ENCODE measurements at regions not wholly inside any gene's neighbourhood (a gene's known extent, or its start where the extent isn't known, plus 50 kb on each side); places are given as distances from the start of the nearest gene placed in this dataset.

- peak; percentile 39 for FAIRE-seq
- WGBS (ENCODE audit: missing lambda C conversion rate) = 63% methylated on average over 1 of the region's 1 CpG
- CTCF ChIA-PET = interaction anchor here (0.8 to 1.4 kb wide), 3 partner anchors 78 to 430 kb away, joined by 3 to 5 read pairs (median 3); partner anchors contain the start of gene DRD1
These were observed 78.1 kb downstream of the DRD1 start for GRCh38 chr5:175365866-175366265.

GRCh38 chr5:175363300-175363699, 80.7 kb downstream of the DRD1 start:
- DNase-seq (ENCODE audit: low read depth in 1 of 2, low spot score in 1 of 2) (no peak), FAIRE-seq (no peak), ATAC-seq (no peak)
- Histone ChIP-seq H3K27ac (no peak overlapping the region), H3K4me2 (no peak overlapping the region), H3K4me1 (no peaks in the 10 kb centered on the region), H3K9me3 (no peaks in the 10 kb centered on the region), H3K4me3 (no peak overlapping the region)
- POLR2A ChIA-PET = no interaction called here
- CTCF ChIA-PET = interaction anchor here (1.6 kb wide), 1 partner anchor 12 kb away, joined by 3 read pairs; no protein-coding TSS in a partner anchor
- WGBS (ENCODE audit: missing lambda C conversion rate) = 76% methylated on average over 5 of the region's 5 CpGs
- TF ChIP-seq HOXB5 (CRISPR knock-in tag; IDR thresholded peaks at IDR 0.05) = no peak
- TF ChIP-seq MYC (IDR thresholded peaks at IDR 0.05; ENCODE audit: borderline replicate concordance, low read length) = no peak
- no peak for TF ChIP-seq POLR2A (IDR thresholded peaks at IDR 0.05; ENCODE audit: low read length)
- TF ChIP-seq, protein P1, sequence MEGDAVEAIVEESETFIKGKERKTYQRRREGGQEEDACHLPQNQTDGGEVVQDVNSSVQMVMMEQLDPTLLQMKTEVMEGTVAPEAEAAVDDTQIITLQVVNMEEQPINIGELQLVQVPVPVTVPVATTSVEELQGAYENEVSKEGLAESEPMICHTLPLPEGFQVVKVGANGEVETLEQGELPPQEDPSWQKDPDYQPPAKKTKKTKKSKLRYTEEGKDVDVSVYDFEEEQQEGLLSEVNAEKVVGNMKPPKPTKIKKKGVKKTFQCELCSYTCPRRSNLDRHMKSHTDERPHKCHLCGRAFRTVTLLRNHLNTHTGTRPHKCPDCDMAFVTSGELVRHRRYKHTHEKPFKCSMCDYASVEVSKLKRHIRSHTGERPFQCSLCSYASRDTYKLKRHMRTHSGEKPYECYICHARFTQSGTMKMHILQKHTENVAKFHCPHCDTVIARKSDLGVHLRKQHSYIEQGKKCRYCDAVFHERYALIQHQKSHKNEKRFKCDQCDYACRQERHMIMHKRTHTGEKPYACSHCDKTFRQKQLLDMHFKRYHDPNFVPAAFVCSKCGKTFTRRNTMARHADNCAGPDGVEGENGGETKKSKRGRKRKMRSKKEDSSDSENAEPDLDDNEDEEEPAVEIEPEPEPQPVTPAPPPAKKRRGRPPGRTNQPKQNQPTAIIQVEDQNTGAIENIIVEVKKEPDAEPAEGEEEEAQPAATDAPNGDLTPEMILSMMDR (IDR thresholded peaks at IDR 0.05) = no peak
- TF ChIP-seq HOXA7 (CRISPR knock-in tag; IDR thresholded peaks at IDR 0.05) = no peak
- TF ChIP-seq KDM1A (IDR thresholded peaks at IDR 0.05; ENCODE audit: low read depth) = no peak
- TF ChIP-seq FOXS1 (CRISPR knock-in tag; IDR thresholded peaks at IDR 0.05) = no peak
- no peak for TF ChIP-seq SREBF2 (IDR thresholded peaks at IDR 0.05)
- TF ChIP-seq FOSL2 (IDR thresholded peaks at IDR 0.05) = no peak
- TF ChIP-seq FOSL2 (CRISPR knock-in tag; IDR thresholded peaks at IDR 0.05) = no peak
- TF ChIP-seq RAD21 (conservative IDR thresholded peaks at IDR 0.05 in 1 of 2, IDR thresholded peaks at IDR 0.05 in 1 of 2) = no peak
- TF ChIP-seq, protein P2, sequence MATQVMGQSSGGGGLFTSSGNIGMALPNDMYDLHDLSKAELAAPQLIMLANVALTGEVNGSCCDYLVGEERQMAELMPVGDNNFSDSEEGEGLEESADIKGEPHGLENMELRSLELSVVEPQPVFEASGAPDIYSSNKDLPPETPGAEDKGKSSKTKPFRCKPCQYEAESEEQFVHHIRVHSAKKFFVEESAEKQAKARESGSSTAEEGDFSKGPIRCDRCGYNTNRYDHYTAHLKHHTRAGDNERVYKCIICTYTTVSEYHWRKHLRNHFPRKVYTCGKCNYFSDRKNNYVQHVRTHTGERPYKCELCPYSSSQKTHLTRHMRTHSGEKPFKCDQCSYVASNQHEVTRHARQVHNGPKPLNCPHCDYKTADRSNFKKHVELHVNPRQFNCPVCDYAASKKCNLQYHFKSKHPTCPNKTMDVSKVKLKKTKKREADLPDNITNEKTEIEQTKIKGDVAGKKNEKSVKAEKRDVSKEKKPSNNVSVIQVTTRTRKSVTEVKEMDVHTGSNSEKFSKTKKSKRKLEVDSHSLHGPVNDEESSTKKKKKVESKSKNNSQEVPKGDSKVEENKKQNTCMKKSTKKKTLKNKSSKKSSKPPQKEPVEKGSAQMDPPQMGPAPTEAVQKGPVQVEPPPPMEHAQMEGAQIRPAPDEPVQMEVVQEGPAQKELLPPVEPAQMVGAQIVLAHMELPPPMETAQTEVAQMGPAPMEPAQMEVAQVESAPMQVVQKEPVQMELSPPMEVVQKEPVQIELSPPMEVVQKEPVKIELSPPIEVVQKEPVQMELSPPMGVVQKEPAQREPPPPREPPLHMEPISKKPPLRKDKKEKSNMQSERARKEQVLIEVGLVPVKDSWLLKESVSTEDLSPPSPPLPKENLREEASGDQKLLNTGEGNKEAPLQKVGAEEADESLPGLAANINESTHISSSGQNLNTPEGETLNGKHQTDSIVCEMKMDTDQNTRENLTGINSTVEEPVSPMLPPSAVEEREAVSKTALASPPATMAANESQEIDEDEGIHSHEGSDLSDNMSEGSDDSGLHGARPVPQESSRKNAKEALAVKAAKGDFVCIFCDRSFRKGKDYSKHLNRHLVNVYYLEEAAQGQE (IDR thresholded peaks at IDR 0.05) = no peak
- no peak for TF ChIP-seq HOXB13 (CRISPR knock-in tag; IDR thresholded peaks at IDR 0.05; ENCODE audit: low read depth)
- no peak for TF ChIP-seq CEBPB (IDR thresholded peaks at IDR 0.05)
- no peak for TF ChIP-seq EHMT2 (IDR thresholded peaks at IDR 0.05; ENCODE audit: low read depth)
- TF ChIP-seq, protein P3, sequence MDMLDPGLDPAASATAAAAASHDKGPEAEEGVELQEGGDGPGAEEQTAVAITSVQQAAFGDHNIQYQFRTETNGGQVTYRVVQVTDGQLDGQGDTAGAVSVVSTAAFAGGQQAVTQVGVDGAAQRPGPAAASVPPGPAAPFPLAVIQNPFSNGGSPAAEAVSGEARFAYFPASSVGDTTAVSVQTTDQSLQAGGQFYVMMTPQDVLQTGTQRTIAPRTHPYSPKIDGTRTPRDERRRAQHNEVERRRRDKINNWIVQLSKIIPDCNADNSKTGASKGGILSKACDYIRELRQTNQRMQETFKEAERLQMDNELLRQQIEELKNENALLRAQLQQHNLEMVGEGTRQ (IDR thresholded peaks at IDR 0.05) = no peak
- no peak for TF ChIP-seq ZC3H11A (IDR thresholded peaks at IDR 0.05)
- no peak for TF ChIP-seq HMGXB4 (CRISPR knock-in tag; IDR thresholded peaks at IDR 0.05; ENCODE audit: borderline replicate concordance)
- no peak for TF ChIP-seq HDAC2 (IDR thresholded peaks at IDR 0.05)
- no peak for TF ChIP-seq CHD2 (IDR thresholded peaks at IDR 0.05; ENCODE audit: low read length, partially characterized antibody)
- TF ChIP-seq, protein P4, sequence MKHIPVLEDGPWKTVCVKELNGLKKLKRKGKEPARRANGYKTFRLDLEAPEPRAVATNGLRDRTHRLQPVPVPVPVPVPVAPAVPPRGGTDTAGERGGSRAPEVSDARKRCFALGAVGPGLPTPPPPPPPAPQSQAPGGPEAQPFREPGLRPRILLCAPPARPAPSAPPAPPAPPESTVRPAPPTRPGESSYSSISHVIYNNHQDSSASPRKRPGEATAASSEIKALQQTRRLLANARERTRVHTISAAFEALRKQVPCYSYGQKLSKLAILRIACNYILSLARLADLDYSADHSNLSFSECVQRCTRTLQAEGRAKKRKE (CRISPR knock-in tag; IDR thresholded peaks at IDR 0.05; ENCODE audit: low read depth) = no peak

More at GRCh38 chr5:175365866-175366265, 78.1 kb downstream of the DRD1 start:
- Histone ChIP-seq H3K4me3 (no peak overlapping the region), H3K4me1 (no peaks in the 10 kb centered on the region), H3K4me2 (no peak overlapping the region), H3K27ac (no peak overlapping the region), H3K9me3 (no peaks in the 10 kb centered on the region)
- DNase-seq (ENCODE audit: low read depth in 1 of 2, low spot score in 1 of 2) = no peak
- no peak for ATAC-seq
- TF ChIP-seq EP300 (IDR thresholded peaks at IDR 0.05) (no peak), CBX2 (IDR thresholded peaks at IDR 0.05; ENCODE audit: borderline replicate concordance, low read depth) (no peak), HMGXB4 (CRISPR knock-in tag; IDR thresholded peaks at IDR 0.05; ENCODE audit: borderline replicate concordance) (no peak), NR3C1 (IDR thresholded peaks at IDR 0.05) (no peak), NFE2L2 (conservative IDR thresholded peaks at IDR 0.05; ENCODE audit: low read length) (no peak), HOXB5 (CRISPR knock-in tag; IDR thresholded peaks at IDR 0.05) (no peak), PHF8 (IDR thresholded peaks at IDR 0.05; ENCODE audit: borderline replicate concordance, low read depth) (no peak), SMC3 (IDR thresholded peaks at IDR 0.05) (no peak)
- TF ChIP-seq, protein P5, sequence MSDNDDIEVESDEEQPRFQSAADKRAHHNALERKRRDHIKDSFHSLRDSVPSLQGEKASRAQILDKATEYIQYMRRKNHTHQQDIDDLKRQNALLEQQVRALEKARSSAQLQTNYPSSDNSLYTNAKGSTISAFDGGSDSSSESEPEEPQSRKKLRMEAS (IDR thresholded peaks at IDR 0.05) = no peak
- POLR2A ChIA-PET = no interaction called here

All from A549 (cell line).